Loucy (cell line): ENCODE measurements at regions not wholly inside any gene's neighbourhood (a gene's known extent, or its start where the extent isn't known, plus 50 kb on each side); places are given as distances from the start of the nearest gene placed in this dataset.

Experiments
- H2AFZ ChIP-seq: fragments of 200-600 bp; sonication (generic); 2 replicates; pipeline ENCODE4 v1.6.0; 2016; ENCODE audit warnings: antibody characterized with exemption, mild to moderate bottlenecking, low read length, moderate library complexity
- H3F3A ChIP-seq: fragments of 200-600 bp; 2 replicates; pipeline ENCODE4 v1.6.0; 2016; ENCODE audit warnings: antibody characterized with exemption, low read depth, mild to moderate bottlenecking
- H3K27me3 ChIP-seq: fragments of 200-600 bp; sonication (generic); 2 replicates; pipeline ENCODE4 v1.6.1; 2014; ENCODE audit warnings: low read length, mild to moderate bottlenecking; ENCODE audit not compliant: insufficient read depth, poor library complexity, severe bottlenecking
- H3K36me3 ChIP-seq: fragments of 200-600 bp; sonication (generic); 2 replicates; pipeline ENCODE4 v1.6.1; 2016; ENCODE audit warnings: low read length; ENCODE audit not compliant: insufficient read depth
- H3K4me1 ChIP-seq: fragments of 200-600 bp; sonication (generic); 2 replicates; pipeline ENCODE4 v1.5.1; 2014; ENCODE audit warnings: low read length, mild to moderate bottlenecking; ENCODE audit not compliant: insufficient read depth, poor library complexity, severe bottlenecking
- H3K4me2 ChIP-seq: fragments of 200-600 bp; sonication (generic); 2 replicates; pipeline ENCODE4 v1.6.0; 2014; ENCODE audit warnings: antibody characterized with exemption, low read length, low read depth, mild to moderate bottlenecking; ENCODE audit not compliant: poor library complexity, severe bottlenecking
- H3K4me3 ChIP-seq: fragments of 200-600 bp; sonication (generic); 2 replicates; pipeline ENCODE4 v1.5.1; 2014; ENCODE audit warnings: low read length, mild to moderate bottlenecking, mixed read lengths; ENCODE audit not compliant: poor library complexity, severe bottlenecking
- H3K79me2 ChIP-seq: fragments of 200-600 bp; sonication (generic); 2 replicates; pipeline ENCODE4 v1.6.1; 2014; ENCODE audit warnings: low read length; ENCODE audit not compliant: insufficient read depth
- H3K9ac ChIP-seq: fragments of 200-600 bp; sonication (generic); 2 replicates; pipeline ENCODE4 v1.6.0; 2014; ENCODE audit warnings: mild to moderate bottlenecking, low read depth, low read length, moderate library complexity; ENCODE audit not compliant: poor library complexity, severe bottlenecking
- H3K9me2 ChIP-seq: fragments of 200-600 bp; sonication (generic); replicated peaks from 2 replicates; pipeline ENCODE4 v1.6.1; 2016; ENCODE audit warnings: low read depth, low read length, mixed read lengths
- H3K9me3 ChIP-seq: fragments of 200-600 bp; sonication (generic); 2 replicates; pipeline ENCODE4 v1.6.1; 2014; ENCODE audit warnings: mild to moderate bottlenecking, antibody characterized with exemption, low read length, low read depth; ENCODE audit not compliant: insufficient read depth
- H4K20me1 ChIP-seq: fragments of 200-600 bp; sonication (generic); 2 replicates; pipeline ENCODE4 v1.6.0; 2014; ENCODE audit warnings: antibody characterized with exemption, low read length, mild to moderate bottlenecking; ENCODE audit not compliant: insufficient read depth, poor library complexity, severe bottlenecking
- EZH2phosphoT487 ChIP-seq: fragments of 200-600 bp; IDR thresholded peaks from 2 replicates; pipeline ENCODE4 v1.6.1; 2018; ENCODE audit warnings: antibody characterized with exemption, mild to moderate bottlenecking, moderate library complexity, borderline replicate concordance
- TF ChIP-seq, protein P1 (sequence below): fragments of 200-600 bp; sonication (generic); conservative IDR thresholded peaks from 2 replicates; pipeline ENCODE4 v1.5.1; 2014; ENCODE audit warnings: mild to moderate bottlenecking, antibody characterized with exemption, low read length

DNA sequence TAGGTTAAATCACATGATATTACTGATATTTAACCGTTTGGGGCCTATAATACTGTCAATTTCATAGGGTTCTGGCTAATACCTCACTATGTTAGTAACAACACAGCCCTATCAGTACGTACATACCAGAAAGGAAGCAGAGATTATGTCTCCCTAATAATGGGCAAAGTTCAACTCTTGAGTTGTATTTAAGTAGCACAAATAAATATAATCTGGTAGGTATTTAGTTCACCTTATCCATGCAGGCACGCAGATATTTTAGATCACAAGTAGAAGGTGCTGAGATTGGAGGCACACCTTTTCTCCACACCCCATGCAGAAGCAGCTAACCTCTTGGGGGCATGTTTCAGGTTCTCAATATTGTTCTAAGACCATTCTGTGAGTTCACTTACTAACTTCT lies 118.9 kb downstream of the IRS1 start:
- Histone ChIP-seq H3K4me3 (no peak overlapping the region), H3K36me3 (no peaks in the 10 kb centered on the region), H3K27me3 (peaks cover 50% of the 10 kb centered on the region), H2AFZ (no peak overlapping the region), H4K20me1 (no peaks in the 10 kb centered on the region), H3K9me2 (no peaks in the 10 kb centered on the region), H3K9me3 (no peaks in the 10 kb centered on the region), H3K79me2 (no peaks in the 10 kb centered on the region), H3K4me2 (no peak overlapping the region), H3K4me1 (no peaks in the 10 kb centered on the region), H3F3A (no peaks in the 10 kb centered on the region), H3K9ac (no peak overlapping the region)
- TF ChIP-seq, protein P1, sequence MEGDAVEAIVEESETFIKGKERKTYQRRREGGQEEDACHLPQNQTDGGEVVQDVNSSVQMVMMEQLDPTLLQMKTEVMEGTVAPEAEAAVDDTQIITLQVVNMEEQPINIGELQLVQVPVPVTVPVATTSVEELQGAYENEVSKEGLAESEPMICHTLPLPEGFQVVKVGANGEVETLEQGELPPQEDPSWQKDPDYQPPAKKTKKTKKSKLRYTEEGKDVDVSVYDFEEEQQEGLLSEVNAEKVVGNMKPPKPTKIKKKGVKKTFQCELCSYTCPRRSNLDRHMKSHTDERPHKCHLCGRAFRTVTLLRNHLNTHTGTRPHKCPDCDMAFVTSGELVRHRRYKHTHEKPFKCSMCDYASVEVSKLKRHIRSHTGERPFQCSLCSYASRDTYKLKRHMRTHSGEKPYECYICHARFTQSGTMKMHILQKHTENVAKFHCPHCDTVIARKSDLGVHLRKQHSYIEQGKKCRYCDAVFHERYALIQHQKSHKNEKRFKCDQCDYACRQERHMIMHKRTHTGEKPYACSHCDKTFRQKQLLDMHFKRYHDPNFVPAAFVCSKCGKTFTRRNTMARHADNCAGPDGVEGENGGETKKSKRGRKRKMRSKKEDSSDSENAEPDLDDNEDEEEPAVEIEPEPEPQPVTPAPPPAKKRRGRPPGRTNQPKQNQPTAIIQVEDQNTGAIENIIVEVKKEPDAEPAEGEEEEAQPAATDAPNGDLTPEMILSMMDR, result no peak
- TF ChIP-seq EZH2phosphoT487, result no peak

DNA sequence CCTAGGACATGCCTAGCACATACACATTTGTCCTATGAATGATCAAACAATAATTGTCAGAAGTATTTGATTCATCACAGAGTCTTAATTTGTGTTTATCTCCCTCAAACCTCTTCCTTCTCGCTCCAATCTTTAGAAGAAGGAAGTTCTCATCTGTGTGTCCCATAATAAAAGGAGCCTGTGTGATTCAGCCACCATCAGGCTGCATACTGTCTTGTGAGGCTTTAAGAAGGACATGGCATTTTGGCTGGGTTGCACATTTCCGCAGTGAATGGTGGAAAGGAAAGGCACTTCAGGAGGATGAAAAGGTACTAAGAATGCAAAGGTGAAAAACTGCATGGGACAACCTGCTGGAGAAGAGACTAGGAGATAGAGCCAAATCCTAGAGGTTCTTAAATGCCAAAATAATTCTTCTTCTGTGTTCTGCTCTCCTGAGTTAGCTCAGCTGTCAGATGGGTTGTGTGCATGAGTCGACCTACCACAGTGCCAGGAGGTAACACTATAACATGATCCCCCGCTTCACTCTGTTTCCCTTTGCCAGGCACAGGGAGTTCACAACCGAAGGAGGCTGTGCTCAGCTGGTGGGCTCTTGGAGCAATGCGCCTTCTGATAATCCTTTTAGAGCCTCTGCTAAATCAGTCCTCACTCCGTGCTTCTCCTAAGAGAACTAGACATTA lies 120.1 kb downstream of the IRS1 start:
- H3K27me3 ChIP-seq, result peaks cover 56% of the 10 kb centered on the region
- H3K4me3 ChIP-seq, result no peak overlapping the region
- no peaks in the 10 kb centered on the region for H3K9me3 ChIP-seq
- TF ChIP-seq, protein P1, result no peak
- TF ChIP-seq EZH2phosphoT487, result no peak
- H3K9ac ChIP-seq, result no peak overlapping the region
- no peaks in the 10 kb centered on the region for H3K79me2 ChIP-seq
- no peaks in the 10 kb centered on the region for H4K20me1 ChIP-seq
- H3K9me2 ChIP-seq, result no peaks in the 10 kb centered on the region
- no peaks in the 10 kb centered on the region for H3F3A ChIP-seq
- H3K4me1 ChIP-seq, result no peaks in the 10 kb centered on the region
- H2AFZ ChIP-seq, result no peak overlapping the region
- H3K36me3 ChIP-seq, result no peaks in the 10 kb centered on the region
- H3K4me2 ChIP-seq, result no peak overlapping the region

DNA sequence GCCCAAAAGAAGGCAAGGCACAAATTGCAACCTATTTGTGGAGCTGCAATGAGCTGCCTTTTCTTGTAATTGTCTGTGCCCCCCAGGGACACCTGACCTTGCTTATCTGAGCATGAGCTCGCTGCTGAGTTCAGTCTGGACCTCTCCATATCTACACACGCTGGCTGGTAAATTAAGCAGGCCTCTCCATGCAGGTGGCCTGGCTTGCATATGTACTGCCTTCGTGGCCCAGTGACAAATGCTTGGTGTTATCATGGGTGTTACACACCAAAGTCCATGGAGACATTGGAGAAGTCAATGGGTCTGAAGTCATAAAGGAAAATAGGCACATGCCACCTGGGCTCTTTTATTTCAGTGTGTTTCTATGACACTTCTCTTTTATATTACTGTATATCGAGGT lies 121.2 kb downstream of the IRS1 start:
- TF ChIP-seq, protein P1, result no peak
- TF ChIP-seq EZH2phosphoT487, result no peak
- Histone ChIP-seq H3K79me2 (no peaks in the 10 kb centered on the region), H3K4me2 (no peak overlapping the region)

More for the DNA sequence above, 121.2 kb downstream of the IRS1 start:
- no peak overlapping the region for H3K9ac ChIP-seq
- no peaks in the 10 kb centered on the region for H3K36me3 ChIP-seq
- H3K4me3 ChIP-seq, result no peak overlapping the region
- no peaks in the 10 kb centered on the region for H3K9me3 ChIP-seq
- H4K20me1 ChIP-seq, result no peaks in the 10 kb centered on the region
- peaks cover 5% of the 10 kb centered on the region for H3K4me1 ChIP-seq
- H3F3A ChIP-seq, result no peaks in the 10 kb centered on the region
- H2AFZ ChIP-seq, result no peak overlapping the region
- H3K9me2 ChIP-seq, result no peaks in the 10 kb centered on the region
- H3K27me3 ChIP-seq, result peaks cover 54% of the 10 kb centered on the region
